A549 (cell line): ENCODE measurements at regions not wholly inside any gene's neighbourhood (a gene's known extent, or its start where the extent isn't known, plus 50 kb on each side); places are given as distances from the start of the nearest gene placed in this dataset.
A peak's percentile ranks its signal among the peaks of the same experiment; 100 is the strongest.

Experiments
- ATAC-seq, 2 experiments: fragments of 200-7000 bp in 1 of 2; fragments of >200 bp in 1 of 2; cut with Nextera tagmentation in 1 of 2; cut with Tn5 transposase in 1 of 2; 3 replicates each; pipeline versions ENCODE4 v1.8.0 to v1.9.1; 2018 to 2020; ENCODE audit warnings: mild to moderate bottlenecking in 1 of 2, moderate library complexity in 1 of 2
- CTCF ChIA-PET: fragments of 300-600 bp; sonication (Branson Sonifier 250); formaldehyde crosslinking; extraction: SDS; loops from one replicate; lab custom pipeline; 2021; ENCODE audit warnings: antibody characterized with exemption, inconsistent platforms; lab: Yijun Ruan, JAX
- POLR2A ChIA-PET: fragments of 350-600 bp; formaldehyde crosslinking; extraction: SDS; loops from one replicate; lab custom pipeline; 2021; ENCODE audit warnings: antibody characterized with exemption, inconsistent platforms; lab: Yijun Ruan, JAX
- DNase-seq, 2 experiments: peaks; one replicate each; pipeline versions ENCODE4 v3.0.0 to v3.0.0-alpha.2; 2011 to 2016; ENCODE audit warnings: low read depth in 1 of 2, low spot score in 1 of 2
- FAIRE-seq: peaks from 2 replicates; lab custom pipeline; 2011; peaks lifted over from hg19 to GRCh38; lab: Jason Lieb, UNC
- H3K27ac ChIP-seq, 2 experiments: fragments of >200 bp; sonication (Bioruptor Twin); formaldehyde crosslinking; 3 replicates each; pipeline ENCODE4 v1.5.1; 2016 to 2017
- H3K4me1 ChIP-seq: fragments of >200 bp; sonication (Bioruptor Twin); formaldehyde crosslinking; 3 replicates; pipeline ENCODE4 v1.6.1; 2016
- H3K4me2 ChIP-seq: fragments of >200 bp; sonication (Bioruptor Twin); formaldehyde crosslinking; 3 replicates; pipeline ENCODE4 v1.6.1; 2016
- H3K4me3 ChIP-seq: fragments of >200 bp; sonication (Bioruptor Twin); formaldehyde crosslinking; 3 replicates; pipeline ENCODE4 v1.5.1; 2016
- H3K9me3 ChIP-seq: fragments of >200 bp; sonication (Bioruptor Twin); formaldehyde crosslinking; 3 replicates; pipeline ENCODE4 v1.6.1; 2016
- CBX8 ChIP-seq: fragments of 200-600 bp; sonication (generic); IDR thresholded peaks from 2 replicates; pipeline ENCODE4 v1.6.1; 2016
- CHD2 ChIP-seq: fragments of 150-350 bp; IDR thresholded peaks from 2 replicates; pipeline ENCODE4 v1.6.1; 2014; ENCODE audit warnings: low read length; ENCODE audit not compliant: partially characterized antibody
- EHF ChIP-seq: fragments of 250-450 bp; sonication (Bioruptor Pico); IDR thresholded peaks from 2 replicates; pipeline ENCODE4 v1.5.0; 2020; ENCODE audit warnings: mild to moderate bottlenecking
- FOSB ChIP-seq: fragments of 250-450 bp; sonication (Bioruptor Pico); IDR thresholded peaks from 2 replicates; pipeline ENCODE4 v1.5.0; 2020; ENCODE audit warnings: mild to moderate bottlenecking, moderate library complexity
- HEYL ChIP-seq: fragments of 250-450 bp; sonication (Bioruptor Pico); IDR thresholded peaks from 2 replicates; pipeline ENCODE4 v1.8.0; 2021; ENCODE audit warnings: mild to moderate bottlenecking, moderate library complexity
- HOXA7 ChIP-seq: fragments of 250-450 bp; sonication (Bioruptor Pico); IDR thresholded peaks from 2 replicates; pipeline ENCODE4 v1.5.0; 2020; ENCODE audit warnings: mild to moderate bottlenecking, moderate library complexity
- HOXB5 ChIP-seq: fragments of 250-450 bp; sonication (Bioruptor Pico); IDR thresholded peaks from 2 replicates; pipeline ENCODE4 v1.5.0; 2020; ENCODE audit warnings: mild to moderate bottlenecking, moderate library complexity
- JUN ChIP-seq, 2 experiments: fragments of >200 bp; sonication (Bioruptor Twin); formaldehyde crosslinking; IDR thresholded peaks; 2 replicates in 1 of 2; 3 replicates in 1 of 2; pipeline ENCODE4 v1.6.1; 2016 to 2017
- MAFK ChIP-seq: fragments of 450-650 bp; IDR thresholded peaks from 2 replicates; pipeline ENCODE4 v1.6.1; 2014; ENCODE audit not compliant: partially characterized antibody
- MYC ChIP-seq: IDR thresholded peaks from 2 replicates; pipeline ENCODE4 v1.6.1; 2012; ENCODE audit warnings: mild to moderate bottlenecking, inconsistent platforms, low read length, improper control_type of control experiment, borderline replicate concordance
- NFE2L2 ChIP-seq: fragments of 150-350 bp; conservative IDR thresholded peaks from 2 replicates; pipeline ENCODE4 v1.6.1; 2014; ENCODE audit warnings: low read length
- PHF8 ChIP-seq: fragments of 200-600 bp; sonication (generic); IDR thresholded peaks from 2 replicates; pipeline ENCODE4 v1.6.1; 2016; ENCODE audit warnings: low read depth, mild to moderate bottlenecking, antibody characterized with exemption, moderate library complexity, borderline replicate concordance
- RCOR1 ChIP-seq: fragments of 150-350 bp; IDR thresholded peaks from 2 replicates; pipeline ENCODE4 v1.6.1; 2014; ENCODE audit warnings: antibody characterized with exemption, low read length, low read depth
- SMC3 ChIP-seq: fragments of >200 bp; sonication (Bioruptor Twin); formaldehyde crosslinking; IDR thresholded peaks from 3 replicates; pipeline ENCODE4 v1.6.1; 2018; ENCODE audit warnings: inconsistent platforms
- TFCP2L1 ChIP-seq: fragments of 250-450 bp; sonication (Bioruptor Pico); IDR thresholded peaks from 2 replicates; pipeline ENCODE4 v1.5.0; 2021; ENCODE audit warnings: mild to moderate bottlenecking
- ZC3H11A ChIP-seq: fragments of 450-650 bp; IDR thresholded peaks from 2 replicates; pipeline ENCODE4 v1.6.1; 2014; ENCODE audit warnings: antibody characterized with exemption, mild to moderate bottlenecking
- ZNF302 ChIP-seq: fragments of 250-450 bp; sonication (Bioruptor Pico); IDR thresholded peaks from 2 replicates; pipeline ENCODE4 v1.9.0; 2021; ENCODE audit warnings: inconsistent platforms, mild to moderate bottlenecking, moderate library complexity
- ZSCAN20 ChIP-seq: fragments of 250-450 bp; sonication (Bioruptor Pico); IDR thresholded peaks from 2 replicates; pipeline ENCODE4 v1.8.0; 2022; ENCODE audit warnings: mild to moderate bottlenecking, moderate library complexity
- WGBS: methylation state at CpG from one replicate; pipeline ENCODE4 v1.1.6; 2017; ENCODE audit errors: missing lambda C conversion rate; 5-methylcytosine and 5-hydroxymethylcytosine counted together
- TF ChIP-seq, protein P1 (sequence below): fragments of 450-650 bp; IDR thresholded peaks from 2 replicates; pipeline ENCODE4 v1.6.1; 2014; ENCODE audit warnings: antibody characterized with exemption
- TF ChIP-seq, protein P2 (sequence below): IDR thresholded peaks from 2 replicates; pipeline ENCODE4 v1.6.1; 2012; ENCODE audit warnings: low read depth, borderline replicate concordance

DNA sequence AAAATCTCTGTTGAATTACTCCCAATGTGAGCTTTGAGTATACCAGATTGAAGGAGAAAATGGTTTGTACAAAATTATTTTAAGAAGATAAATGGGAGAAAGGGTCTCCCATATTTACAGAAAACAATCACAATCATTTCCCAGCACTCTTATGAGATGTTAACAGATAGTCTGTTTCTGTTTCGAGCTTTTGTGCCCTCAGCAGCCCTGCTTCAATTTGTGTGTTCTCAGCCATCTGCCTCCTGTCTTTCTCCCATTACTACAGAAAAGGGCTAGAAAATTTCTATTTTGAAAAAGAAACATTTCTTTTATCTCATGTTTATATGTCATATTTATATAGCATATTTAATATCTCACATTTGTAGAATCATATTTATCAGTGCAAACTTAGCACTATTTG, 498.4 kb downstream of the TTLL7 start (continued):
- TF ChIP-seq NFE2L2 (no peak), HOXA7 (CRISPR knock-in tag) (no peak), TFCP2L1 (CRISPR knock-in tag) (no peak)
- TF ChIP-seq, protein P1, sequence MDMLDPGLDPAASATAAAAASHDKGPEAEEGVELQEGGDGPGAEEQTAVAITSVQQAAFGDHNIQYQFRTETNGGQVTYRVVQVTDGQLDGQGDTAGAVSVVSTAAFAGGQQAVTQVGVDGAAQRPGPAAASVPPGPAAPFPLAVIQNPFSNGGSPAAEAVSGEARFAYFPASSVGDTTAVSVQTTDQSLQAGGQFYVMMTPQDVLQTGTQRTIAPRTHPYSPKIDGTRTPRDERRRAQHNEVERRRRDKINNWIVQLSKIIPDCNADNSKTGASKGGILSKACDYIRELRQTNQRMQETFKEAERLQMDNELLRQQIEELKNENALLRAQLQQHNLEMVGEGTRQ = no peak

DNA sequence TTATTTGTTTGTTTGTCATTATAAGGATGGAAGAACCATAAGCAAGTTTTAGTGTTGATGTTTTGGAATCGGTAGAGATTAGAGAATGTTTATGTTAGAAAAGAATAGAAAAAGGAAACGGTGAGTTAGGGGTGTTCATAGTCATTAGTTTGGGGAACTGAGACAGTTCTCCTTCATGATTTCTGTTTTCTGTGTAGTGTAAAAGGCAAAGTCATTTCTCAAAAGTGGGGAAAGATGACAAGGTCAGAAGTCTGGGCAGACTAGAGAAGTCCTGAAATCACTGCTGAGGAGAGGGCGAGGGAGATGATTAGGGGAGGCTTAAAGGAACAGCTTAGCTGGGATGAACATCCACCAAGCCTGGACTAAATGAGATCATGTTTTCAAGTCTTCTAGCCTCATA, 498.9 kb downstream of the TTLL7 start:
- no peak overlapping the region for H3K27ac ChIP-seq
- DNase-seq = no peak
- ChIA-PET POLR2A (no interaction called here), CTCF (no interaction called here)
- no peak for ATAC-seq
- H3K9me3 ChIP-seq = no peaks in the 10 kb centered on the region
- WGBS = 3% methylated on average over 3 of the region's 3 CpGs
- H3K4me3 ChIP-seq = no peak overlapping the region
- no peak for FAIRE-seq
- TF ChIP-seq, protein P2, sequence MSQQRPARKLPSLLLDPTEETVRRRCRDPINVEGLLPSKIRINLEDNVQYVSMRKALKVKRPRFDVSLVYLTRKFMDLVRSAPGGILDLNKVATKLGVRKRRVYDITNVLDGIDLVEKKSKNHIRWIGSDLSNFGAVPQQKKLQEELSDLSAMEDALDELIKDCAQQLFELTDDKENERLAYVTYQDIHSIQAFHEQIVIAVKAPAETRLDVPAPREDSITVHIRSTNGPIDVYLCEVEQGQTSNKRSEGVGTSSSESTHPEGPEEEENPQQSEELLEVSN = no peak
- TF ChIP-seq, protein P1 = no peak
- no peak for TF ChIP-seq CHD2
- TF ChIP-seq FOSB (CRISPR knock-in tag) = no peak
- TF ChIP-seq ZC3H11A = no peak
- no peaks in the 10 kb centered on the region for H3K4me1 ChIP-seq
- no peak overlapping the region for H3K4me2 ChIP-seq

DNA sequence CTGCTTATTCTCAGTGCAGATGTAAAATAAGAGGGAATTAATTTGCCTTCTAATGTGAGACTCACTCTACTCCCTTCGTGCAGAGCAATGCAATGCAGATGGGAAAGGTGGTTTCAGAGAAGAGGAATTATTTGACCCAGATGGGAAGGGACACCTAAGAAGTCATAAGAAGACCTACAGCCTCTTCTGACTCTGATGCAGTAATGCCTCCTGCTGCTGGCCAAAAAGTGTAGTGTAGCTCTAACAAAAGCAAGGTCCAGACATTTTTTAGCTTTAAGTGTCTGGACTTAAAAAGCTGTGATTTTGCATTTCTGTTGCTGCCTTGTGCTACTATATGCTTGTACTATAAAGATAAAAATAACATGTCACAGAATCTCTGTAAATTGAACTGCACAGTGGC, 501.4 kb downstream of the TTLL7 start:
- ChIA-PET CTCF (no interaction called here), POLR2A (no interaction called here)
- ATAC-seq (no peak), FAIRE-seq (no peak), DNase-seq (peak in 1 of 2 experiments; percentile 0)
- Histone ChIP-seq H3K4me1 (no peaks in the 10 kb centered on the region), H3K9me3 (no peaks in the 10 kb centered on the region), H3K4me3 (no peak overlapping the region), H3K4me2 (no peak overlapping the region), H3K27ac (no peak overlapping the region)
- 0% methylated on average over 1 of the region's 1 CpG for WGBS
- no peak for TF ChIP-seq FOSB (CRISPR knock-in tag)
- no peak for TF ChIP-seq HOXB5 (CRISPR knock-in tag)
- TF ChIP-seq SMC3 = no peak
- no peak for TF ChIP-seq HEYL
- no peak for TF ChIP-seq CBX8
- TF ChIP-seq EHF (CRISPR knock-in tag) = no peak
- TF ChIP-seq ZSCAN20 (CRISPR knock-in tag) = no peak
- no peak for TF ChIP-seq PHF8
- TF ChIP-seq HOXA7 (CRISPR knock-in tag) = no peak

DNA sequence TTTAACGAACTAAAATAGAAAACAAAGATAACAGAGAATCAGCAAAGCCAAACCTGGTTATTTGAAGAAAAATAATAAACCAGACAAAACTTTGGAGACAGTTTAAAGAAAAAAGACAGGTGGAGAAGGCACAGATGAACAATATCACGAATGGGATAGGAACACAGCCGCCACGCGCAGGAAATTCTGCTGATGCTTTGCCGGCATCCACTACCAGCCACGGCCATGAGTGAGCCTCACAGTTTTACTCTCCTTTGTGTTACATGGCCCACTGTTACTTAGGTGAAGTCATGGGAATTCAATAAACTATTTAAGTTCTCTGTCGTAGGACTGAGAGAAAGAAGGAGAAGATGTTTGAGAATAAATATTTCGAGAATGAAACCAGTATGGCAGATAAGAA, 503.4 kb downstream of the TTLL7 start:
- WGBS = 34% methylated on average over 9 of the region's 9 CpGs
- no peaks in the 10 kb centered on the region for H3K4me1 ChIP-seq
- TF ChIP-seq JUN (IDR thresholded peaks at IDR 0.05) (no peak), ZNF302 (CRISPR knock-in tag) (no peak), CBX8 (no peak), RCOR1 (no peak), MYC (no peak), MAFK (no peak)
- ChIA-PET CTCF (no interaction called here), POLR2A (no interaction called here)
- H3K27ac ChIP-seq = no peak overlapping the region
- DNase-seq = no peak
- no peak overlapping the region for H3K4me3 ChIP-seq
- no peak overlapping the region for H3K4me2 ChIP-seq
- no peaks in the 10 kb centered on the region for H3K9me3 ChIP-seq
- ATAC-seq = no peak
- no peak for FAIRE-seq
